ENCODE measurements at regions not wholly inside any gene's neighbourhood (a gene's known extent, or its start where the extent isn't known, plus 50 kb on each side); places are given as distances from the start of the nearest gene placed in this dataset.

GRCh38 chr13:111597618-111598017, 277.2 kb downstream of the TEX29 start:
- TF ChIP-seq, protein P1, sequence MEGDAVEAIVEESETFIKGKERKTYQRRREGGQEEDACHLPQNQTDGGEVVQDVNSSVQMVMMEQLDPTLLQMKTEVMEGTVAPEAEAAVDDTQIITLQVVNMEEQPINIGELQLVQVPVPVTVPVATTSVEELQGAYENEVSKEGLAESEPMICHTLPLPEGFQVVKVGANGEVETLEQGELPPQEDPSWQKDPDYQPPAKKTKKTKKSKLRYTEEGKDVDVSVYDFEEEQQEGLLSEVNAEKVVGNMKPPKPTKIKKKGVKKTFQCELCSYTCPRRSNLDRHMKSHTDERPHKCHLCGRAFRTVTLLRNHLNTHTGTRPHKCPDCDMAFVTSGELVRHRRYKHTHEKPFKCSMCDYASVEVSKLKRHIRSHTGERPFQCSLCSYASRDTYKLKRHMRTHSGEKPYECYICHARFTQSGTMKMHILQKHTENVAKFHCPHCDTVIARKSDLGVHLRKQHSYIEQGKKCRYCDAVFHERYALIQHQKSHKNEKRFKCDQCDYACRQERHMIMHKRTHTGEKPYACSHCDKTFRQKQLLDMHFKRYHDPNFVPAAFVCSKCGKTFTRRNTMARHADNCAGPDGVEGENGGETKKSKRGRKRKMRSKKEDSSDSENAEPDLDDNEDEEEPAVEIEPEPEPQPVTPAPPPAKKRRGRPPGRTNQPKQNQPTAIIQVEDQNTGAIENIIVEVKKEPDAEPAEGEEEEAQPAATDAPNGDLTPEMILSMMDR (IDR thresholded peaks at IDR 0.05) = no peak
- no peak for TF ChIP-seq POLR2A (IDR thresholded peaks at IDR 0.05)
